ENCODE measurements at regions not wholly inside any gene's neighbourhood (a gene's known extent, or its start where the extent isn't known, plus 50 kb on each side); places are given as distances from the start of the nearest gene placed in this dataset.

DNA sequence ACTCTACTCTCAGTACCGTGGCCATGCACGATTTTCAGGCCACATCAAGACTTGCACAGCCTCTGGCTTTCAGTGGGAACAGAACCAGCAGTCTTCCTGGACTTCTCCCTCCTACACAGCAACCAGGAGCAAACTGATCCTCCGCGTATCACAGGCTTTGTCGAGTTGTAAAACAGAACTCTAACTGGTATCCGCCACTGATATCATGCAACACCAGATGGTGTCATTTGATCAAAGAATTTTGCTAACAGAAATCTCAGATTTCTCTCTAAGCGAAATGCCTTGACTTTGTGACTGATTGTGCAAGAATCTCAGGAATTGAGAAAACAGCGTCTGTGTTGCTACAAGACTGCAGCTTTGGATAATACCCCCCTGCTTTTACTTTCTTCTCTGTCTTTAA is 85.7 kb downstream of the COPS8 start:
- no peak for DNase-seq

GRCh38 chr2:237171881-237172280 is 86.2 kb downstream of the COPS8 start:
- DNase-seq = no peak

GRCh38 chr2:237177052-237177451 is 91.4 kb downstream of the COPS8 start:
- no peak for DNase-seq

DNA sequence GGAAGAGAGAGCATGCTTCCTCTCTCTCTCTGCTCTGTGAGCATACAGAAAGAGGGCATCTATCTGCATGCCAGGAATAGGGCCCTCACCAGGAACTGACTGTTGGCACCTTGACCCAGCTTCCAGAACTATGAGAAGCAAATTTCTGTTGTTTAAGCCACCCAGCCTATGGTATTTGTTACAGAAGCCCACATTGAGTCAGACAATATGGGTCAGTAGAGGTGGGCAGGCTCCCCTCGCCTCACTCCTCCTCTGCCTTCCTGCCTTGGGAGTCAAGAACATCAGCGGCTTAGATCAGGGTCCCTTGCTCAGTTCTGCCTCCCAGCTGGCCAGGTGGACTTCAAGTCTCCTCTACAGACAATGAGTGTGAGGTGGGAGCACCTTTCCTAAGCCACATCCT is 92.3 kb downstream of the COPS8 start:
- no peak for DNase-seq

DNA sequence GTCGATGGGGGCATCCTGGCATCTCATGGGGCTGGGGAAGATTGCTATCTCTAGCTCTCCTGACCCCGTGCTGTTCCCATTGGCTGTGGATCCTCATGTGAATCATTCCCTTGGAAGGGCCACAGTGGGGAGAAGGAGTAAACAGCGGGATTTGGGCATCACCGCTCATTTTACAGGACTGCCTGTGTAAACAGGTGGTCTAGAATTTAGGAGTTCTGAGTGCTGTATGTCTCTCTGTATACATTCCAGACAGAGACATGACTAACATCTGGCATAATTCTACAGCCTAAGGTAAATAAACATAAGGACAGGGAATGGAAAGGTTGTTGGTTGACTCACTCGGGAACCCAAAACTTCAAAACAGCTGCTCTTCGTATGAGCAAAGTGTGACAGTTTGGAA is 92.7 kb downstream of the COPS8 start:
- no peak for DNase-seq

DNA sequence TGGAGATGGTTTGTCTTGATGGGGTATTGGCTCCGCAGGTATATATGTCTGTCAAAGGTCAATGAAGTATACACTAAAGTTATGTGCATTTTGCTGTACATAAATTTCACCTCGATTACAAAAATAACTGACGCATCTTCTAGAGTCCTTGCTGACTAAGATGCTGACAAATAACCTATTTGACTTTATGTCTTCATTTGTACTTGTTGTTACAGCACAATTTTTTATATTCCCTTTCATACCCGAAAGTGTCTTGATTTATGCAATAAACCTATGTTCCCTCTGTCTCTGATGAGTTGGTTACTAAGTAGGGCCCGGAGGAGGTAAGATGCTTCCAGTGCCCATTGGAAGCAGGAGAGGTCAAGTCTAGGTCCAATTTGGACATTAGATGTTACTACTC is 93.5 kb downstream of the COPS8 start:
- DNase-seq = no peak

GRCh38 chr2:237180187-237180586 is 94.5 kb downstream of the COPS8 start:
- no peak for DNase-seq

DNA sequence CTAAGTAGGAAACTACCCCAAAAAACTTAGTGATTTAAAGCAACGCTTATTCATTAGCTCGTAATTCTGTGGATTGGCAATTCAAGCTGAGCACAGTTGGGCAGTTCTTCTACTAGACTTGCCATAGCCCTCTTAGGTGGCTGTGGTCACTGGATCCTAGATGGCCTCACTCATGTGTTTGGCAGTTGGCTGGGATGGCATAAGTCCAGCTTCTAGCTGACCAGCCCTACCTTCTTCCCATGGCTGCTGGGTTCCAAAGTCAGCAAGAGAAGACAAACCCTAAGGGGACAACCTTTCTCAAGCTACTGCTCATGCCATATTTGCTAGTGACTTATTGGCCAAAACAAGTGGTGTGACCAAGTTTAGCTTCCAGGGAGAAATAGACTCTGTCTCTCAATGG is 95.3 kb downstream of the COPS8 start:
- DNase-seq = no peak

- no peak for DNase-seq
These were observed 96.2 kb downstream of the COPS8 start for GRCh38 chr2:237181844-237182243.

- DNase-seq = no peak
These were observed 96.9 kb downstream of the COPS8 start for GRCh38 chr2:237182422-237183123.

- DNase-seq = no peak
These were observed 98.7 kb downstream of the COPS8 start for GRCh38 chr2:237184192-237184918.

- DNase-seq = no peak
These were observed 99.3 kb downstream of the COPS8 start for GRCh38 chr2:237184919-237185552.

GRCh38 chr2:237185553-237185925 is 99.8 kb downstream of the COPS8 start:
- no peak for DNase-seq

GRCh38 chr2:237189799-237190198 is 104.1 kb downstream of the COPS8 start:
- DNase-seq = no peak

GRCh38 chr2:237190966-237191713 is 105.5 kb downstream of the COPS8 start:
- DNase-seq = no peak

GRCh38 chr2:237191714-237192081 is 106.0 kb downstream of the COPS8 start:
- no peak for DNase-seq

DNA sequence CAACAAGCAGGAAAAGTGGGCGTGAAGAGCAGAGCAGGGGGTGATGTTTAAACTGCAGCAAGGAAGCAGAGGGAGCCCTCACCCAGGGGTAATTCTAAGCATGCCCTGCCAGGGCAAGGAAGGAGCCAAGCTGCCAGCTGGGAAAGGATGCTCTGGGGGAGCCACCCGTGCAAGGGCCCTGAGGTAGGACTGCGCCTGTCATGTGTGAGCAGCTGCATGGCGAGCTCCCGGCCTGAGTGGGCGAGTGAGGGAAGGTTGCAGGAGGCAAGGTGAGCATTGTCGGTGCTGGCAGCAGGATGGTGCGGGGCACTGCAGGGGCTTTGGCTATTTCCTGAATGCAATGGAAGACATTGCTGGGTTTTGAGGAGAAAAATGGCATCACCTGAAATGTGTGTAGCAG is 107.2 kb downstream of the COPS8 start:
- DNase-seq = no peak

GRCh38 chr2:237193436-237193835 is 107.7 kb downstream of the COPS8 start:
- no peak for DNase-seq

DNA sequence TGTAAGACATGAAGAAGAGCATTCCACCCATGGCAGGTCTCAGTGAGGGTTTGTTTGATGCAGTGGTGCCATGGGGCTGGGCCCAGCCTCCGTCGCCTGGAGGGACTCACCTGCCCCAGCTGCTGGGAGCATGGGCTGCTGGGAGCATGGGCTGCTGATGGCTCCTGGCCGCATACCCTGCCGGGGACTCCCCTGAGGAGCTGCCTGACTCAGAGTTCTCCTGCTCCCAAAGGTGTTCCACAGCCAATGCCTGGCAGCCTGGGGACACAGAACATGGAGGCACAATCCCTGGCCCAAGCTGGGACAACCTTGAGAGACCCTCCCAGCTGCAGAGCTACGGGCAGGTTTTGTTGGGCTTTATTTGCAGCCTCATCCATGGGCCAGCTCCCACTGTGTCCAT is 108.4 kb downstream of the COPS8 start:
- DNase-seq = no peak

- DNase-seq = no peak
These were observed 109.2 kb downstream of the COPS8 start for GRCh38 chr2:237194906-237195305.

DNA sequence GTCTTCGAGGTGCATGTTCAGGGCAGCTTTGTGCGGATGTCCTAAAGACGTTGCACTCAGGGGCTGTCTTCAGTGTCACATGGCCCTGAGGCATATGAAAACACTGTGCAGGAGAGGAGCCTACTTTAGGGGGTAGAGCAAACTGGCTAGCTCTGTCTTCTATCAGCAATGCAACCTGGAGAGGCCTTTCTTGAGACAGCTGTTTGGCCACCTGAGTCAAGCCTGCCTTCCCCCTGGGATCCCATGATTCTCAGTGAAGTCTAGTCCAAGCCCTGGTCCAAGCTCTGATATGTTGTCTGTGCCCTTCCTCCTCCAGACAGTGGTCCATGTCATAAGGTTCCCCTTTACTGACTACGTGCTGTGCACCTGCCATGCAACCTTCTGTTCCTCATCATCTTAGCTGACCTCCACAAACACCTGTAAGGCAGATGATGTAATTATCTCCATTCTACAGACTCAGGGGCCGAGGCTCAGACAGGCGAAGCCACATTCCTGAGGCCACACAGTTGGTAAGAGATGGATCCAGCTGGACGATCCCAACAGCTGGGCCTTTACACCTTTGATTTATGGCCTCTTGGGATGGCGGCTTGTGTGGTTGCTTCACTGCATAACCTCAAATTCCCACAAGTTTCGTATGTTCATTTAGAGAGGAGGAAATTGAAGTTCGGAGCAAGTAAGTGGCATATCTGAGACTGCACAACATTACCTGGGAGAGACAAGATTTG is 109.9 kb downstream of the COPS8 start:
- DNase-seq = no peak

DNA sequence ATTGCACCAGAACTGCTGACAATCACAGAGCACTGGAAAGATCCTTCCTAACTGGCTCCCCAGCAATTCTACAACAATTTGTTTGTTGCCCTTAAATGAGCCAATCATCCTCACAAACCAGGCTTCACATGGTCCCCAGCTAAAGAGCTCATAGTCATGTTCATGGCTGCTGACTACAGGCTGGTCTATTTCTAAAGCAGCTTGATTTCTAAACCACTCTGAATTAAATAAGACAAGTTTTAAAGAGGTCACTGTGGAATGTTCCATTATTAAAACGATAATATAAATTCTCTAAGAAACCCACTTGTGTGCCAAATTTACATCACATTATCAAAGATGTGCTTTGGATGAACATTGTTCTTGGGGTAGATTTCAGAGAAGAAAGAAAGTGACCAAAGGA is 110.7 kb downstream of the COPS8 start:
- DNase-seq = no peak

Measured in CD4-positive, alpha-beta T cell treated with Interleukin-10 for 1 hour (primary cell).